HG02885 (cell line): ENCODE measurements at regions not wholly inside any gene's neighbourhood (a gene's known extent, or its start where the extent isn't known, plus 50 kb on each side); places are given as distances from the start of the nearest gene placed in this dataset.
"Not testable (repeated sequence)": the region's sequence is repeated elsewhere in the genome, so short reads cannot be mapped to it uniquely, and the experiment has no call there.

ENCODE experiments used
- ATAC-seq: cut with Tn5 transposase; IDR thresholded peaks from one replicate; pipeline ENCODE4 v1.9.1; 2021; ENCODE audit warnings: mild to moderate bottlenecking; ENCODE audit not compliant: unreplicated experiment, poor library complexity

DNA sequence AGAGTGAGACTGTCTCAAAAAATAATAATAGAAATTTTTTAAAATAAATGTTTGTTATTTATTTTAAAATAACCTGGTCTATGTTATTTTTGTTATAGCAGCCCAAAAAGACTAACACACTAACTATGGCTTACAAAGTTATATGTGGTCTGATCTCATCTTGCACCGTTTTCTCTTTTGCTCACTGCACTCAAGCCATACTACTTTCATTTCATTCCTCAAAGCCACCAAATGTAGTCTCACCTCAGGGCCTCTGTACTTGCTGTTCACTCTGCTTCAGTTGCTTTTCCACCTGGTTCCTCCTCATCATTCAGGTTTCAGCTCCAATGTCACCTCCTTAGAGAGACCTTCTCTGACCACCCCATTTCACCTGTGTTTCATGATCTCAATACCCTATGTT is 55.2 kb upstream of the MDM1 start:
- no peak for ATAC-seq

DNA sequence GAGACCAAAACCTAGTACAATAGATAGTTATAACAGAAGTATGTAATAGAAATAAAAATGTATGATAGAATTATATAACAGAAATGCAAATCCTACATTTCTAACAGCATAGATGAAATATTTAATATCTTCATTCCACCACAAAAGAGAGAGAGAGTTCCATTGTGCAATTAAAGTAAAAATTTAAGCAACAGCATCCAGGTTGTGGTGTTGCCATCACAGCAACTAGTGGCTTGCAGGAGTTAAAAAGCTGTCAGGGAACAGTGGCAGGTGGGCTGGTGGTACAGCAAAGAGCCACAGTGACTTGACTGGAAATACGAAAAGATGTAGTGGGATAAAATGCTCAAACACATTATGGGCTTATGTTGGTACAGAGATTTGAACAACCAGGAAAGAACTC is 57.1 kb upstream of the MDM1 start:
- no peak for ATAC-seq

DNA sequence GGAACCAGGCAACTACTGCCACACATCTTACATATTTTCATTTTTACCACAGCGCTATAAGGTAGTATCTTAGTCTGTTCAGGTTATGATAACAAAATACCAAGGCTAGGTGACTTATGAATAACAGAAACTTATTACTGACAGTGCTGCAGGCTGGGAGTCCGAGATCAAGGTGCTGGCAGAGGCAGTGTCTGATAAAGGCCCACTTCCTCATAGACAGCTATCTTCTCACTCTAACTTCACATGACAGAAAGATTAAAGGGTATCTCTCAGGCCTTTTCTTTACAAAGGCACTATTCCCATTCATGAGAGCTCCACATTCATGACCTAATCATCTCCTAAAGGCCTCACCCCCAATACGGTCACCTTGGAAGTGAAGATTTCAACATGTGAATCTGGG is 59.8 kb upstream of the MDM1 start:
- ATAC-seq: no peak

DNA sequence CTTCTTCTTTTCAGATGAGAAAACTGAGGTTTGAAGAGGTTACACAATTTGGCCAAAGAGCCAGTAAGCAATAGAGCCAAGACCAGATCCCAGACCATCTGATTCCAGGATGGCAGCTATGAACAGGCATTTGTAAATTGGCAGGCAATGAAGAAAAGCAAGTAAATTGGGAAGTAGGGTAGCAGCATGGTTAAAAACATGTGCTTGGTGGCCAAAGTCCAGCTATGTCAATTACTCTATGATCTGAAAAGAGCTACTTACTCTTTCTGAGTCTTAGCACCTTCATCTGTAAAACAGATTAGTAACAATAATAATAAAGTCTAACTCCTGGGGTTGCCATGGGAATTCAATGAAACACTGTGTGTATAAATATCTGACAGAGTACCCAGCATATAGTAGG is 60.2 kb upstream of the MDM1 start:
- ATAC-seq: no peak

DNA sequence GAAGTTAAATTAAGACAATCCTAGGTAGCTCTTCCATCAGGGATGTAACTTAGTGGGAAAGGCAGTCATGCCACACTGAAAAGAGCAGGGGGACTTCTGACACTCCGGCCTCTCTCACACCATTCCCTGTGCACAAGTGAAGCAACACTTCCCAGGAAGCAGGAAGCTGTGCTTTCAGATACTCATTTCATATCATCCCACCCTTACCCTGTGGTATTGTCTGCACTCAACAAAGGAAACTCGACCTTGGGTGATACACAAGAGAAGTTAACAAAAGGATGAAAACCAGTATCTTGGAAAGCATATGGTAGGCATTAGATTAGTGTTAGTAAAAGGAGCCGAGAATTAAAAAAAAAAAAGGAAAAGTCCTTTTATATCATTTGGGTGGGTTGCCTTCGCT is 61.3 kb upstream of the MDM1 start:
- ATAC-seq: no peak

DNA sequence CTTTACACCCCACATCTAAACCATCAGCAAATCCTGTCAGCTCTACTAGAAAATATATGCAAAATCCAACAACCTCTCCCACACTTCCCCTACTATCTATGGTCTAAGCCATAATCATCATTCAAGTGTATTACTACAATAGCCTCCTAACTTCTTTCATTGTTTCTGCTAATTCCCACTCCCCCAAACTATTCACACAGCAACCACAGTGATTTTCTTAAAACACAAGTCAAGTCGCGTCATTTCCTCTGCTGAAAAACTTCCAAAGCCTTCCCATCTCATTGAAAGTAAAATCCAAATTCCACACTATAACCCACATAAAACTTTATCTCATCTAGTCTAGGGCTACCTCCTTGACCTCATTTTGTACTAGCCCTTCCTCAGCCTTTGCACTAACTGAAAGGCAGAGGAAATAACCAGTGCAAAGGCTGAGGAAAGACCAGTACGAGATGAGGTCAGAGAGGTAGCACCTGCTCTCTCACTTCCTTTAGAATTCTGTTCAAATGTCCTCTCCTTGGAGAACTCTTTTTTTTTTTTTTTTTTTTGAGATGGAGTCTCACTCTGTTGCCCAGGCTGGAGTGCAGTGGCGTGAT is 65.5 kb upstream of the MDM1 start:
- ATAC-seq: no peak

DNA sequence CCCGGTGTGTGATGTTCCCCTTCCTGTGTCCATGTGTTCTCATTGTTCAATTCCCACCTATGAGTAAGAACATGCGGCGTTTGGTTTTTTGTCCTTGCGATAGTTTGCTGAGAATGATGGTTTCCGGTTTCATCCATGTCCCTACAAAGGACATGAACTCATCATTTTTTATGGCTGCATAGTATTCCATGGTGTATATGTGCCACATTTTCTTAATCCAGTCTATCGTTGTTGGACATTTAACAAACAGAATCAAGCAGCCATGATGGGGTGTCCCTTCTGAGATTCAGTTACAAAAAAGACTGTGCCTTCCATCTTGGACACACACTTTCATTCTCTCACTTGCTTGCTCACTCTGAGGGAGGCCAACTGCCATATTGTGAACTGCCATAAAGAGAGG is 66.5 kb upstream of the MDM1 start:
- not testable (repeated sequence) for ATAC-seq

DNA sequence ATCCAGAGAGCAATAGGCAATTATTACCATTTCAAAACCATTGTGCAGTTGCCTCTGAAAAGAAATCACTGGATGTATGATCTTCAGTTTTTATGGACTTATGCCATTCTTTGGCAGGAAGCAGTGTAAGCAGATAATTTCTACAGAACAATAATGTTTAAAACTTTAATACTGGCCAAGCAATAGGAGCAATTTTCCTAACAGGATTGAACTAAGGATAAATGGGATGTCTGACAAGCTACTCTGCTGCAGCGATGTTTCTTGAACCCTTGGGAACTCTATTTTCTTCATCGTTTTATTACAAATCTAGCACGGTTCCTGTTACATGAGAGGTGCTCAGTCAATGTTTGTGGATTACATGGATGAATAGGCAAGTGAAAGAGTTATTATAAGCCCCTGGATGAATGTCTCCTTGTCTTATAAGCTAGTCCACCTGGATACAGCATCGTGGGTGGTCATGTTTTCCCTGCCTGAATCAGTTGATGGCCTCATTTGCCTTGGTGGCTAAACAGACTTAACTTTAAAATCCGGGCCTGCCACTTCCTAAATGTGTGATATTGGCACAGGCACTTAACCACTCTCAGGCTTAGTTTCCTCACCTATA is 68.2 kb upstream of the MDM1 start:
- no peak for ATAC-seq

DNA sequence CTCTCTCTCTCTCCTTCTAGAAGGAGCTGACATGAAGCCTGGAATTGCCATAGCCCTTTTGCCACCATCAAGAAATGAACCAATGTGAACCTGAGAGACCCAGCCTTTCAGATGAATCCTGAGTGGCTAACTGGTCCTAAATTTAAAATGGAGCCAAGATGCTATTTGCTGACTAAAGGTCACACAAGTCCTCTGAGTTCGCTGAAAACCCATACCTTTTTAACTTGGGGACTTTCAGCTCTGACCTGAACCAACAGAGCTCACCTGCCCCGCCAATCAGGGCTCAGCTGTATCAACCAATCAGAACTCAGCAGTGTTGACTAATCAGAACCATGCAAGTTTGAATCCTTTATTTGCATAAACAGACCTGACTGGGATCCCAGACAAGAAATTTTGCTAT is 70.3 kb upstream of the MDM1 start:
- ATAC-seq: no peak

DNA sequence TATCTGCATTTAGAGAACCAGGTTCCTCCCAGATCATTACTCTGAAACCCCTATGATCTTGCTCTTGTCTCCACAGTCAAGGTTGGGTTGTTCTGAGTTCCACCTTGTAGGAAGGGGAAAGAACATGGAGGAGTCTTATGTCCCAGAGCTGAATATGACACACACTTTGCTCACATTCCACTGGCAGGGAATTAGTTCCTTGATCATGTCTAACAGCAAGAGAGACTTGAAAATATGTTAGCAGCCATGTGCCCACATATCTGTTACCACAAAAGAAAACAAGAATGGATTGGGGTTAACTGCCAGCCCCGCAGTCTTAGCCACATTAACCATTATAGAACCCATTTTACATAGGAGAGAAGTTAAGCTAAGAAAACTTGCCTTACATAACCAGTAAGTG is 71.1 kb upstream of the MDM1 start:
- ATAC-seq: no peak

DNA sequence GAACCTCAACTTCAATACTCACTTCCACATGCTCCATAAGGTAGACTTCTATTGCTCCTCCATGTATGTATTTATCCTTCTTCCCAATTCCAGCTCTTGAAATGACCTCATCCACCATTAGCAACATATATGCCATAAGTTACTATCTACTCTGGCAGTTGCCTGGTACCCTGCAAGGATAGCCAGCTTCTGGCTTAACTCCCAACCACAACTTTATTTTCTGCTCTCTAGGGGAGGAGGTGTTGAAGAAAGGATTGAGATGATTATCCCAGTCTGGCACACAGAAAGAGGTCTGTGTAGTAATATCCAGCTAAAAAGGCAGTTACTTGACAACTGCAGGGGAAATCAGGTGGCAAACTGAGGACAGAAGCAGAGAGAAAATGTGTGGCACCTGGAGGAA is 71.5 kb upstream of the MDM1 start:
- ATAC-seq: no peak

DNA sequence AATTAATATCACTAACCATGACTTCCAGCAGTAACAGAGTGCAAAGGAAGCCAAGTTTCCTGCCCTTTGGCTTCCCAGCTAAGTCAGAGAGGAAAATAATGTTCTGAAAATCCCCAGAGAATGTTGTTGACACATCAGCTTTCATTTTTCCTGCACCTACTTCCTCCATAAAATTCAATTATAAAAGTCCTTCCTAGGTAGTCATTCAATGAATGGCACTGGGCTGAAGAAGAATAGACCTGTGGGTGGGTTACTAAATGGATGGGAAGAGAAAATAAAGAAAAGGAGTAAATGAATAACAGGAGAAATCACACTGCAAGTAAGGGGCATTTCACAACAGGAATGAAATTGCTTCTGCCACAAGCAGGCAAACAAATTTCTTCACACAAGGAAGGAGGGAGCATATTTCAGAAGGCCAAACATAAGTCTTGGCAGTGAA is 73.2 kb upstream of the MDM1 start:
- no peak for ATAC-seq

DNA sequence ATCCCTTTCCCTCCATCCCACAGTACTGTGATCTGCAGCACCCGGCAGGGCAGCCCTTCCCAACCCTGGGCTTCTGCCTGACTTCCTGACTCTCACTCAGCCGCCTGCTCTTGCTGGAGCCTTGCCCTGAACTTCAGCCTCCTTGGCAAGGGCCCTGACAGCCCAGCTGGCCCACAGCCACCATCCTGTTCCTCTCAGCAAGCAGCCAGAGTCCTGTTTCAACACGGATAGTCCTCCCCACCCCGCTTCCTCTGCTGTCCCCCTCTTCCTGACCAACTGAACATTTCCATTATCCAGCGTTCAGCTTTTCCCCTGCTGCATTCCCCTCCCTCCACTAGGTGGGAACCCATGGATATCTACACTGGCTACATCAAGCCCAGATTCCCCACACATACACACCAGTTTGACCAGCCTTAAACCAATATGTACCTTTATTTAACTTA is 74.0 kb upstream of the MDM1 start:
- ATAC-seq: no peak

DNA sequence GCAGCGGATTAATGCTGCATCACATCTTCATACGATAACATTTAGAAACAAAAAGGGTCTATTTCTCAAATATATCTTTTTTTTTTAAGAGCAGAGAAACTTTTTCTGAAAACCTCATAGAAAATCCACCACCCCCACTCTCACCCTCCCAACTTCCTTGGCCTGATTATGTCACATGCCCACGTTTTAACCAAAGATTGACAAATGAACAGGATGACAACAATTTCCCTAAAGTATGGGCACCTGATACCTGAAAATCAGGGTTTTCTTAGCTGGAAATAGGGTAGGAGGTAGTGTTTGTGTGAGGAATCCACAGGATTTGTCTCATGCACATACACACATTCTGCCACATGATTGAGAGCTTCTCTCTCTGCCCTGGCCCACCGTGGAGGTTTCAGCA is 74.7 kb upstream of the MDM1 start:
- no peak for ATAC-seq

DNA sequence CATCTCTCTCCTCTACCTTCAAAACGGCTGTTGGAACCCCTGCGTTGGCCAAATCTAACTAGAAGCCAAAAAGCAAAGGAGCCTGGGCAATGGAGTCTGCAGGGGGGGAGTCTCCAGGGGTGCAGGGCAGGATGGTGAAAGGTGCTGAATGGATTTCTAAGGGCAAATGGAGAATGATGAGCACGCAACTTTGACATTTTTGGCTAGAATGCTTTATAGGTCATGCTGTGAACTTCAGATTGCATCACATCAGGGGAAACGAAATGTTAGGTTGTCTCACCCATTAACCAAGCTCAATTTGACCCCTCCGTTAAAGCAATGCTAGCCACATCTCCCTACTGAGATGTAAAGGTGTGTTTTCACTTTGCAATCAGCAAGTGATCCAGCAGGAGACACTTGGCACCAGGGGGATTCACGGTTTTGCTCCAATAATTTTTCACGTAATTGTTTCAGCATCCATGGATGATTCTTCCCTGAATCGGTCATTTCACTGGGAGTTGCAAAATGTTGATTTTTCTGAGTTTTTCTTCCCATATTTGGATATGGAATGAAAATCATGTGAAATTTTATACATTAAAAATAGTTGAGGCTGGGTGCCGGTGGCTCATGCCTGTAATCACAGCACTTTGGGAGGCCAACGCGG is 78.0 kb upstream of the MDM1 start:
- no peak for ATAC-seq

DNA sequence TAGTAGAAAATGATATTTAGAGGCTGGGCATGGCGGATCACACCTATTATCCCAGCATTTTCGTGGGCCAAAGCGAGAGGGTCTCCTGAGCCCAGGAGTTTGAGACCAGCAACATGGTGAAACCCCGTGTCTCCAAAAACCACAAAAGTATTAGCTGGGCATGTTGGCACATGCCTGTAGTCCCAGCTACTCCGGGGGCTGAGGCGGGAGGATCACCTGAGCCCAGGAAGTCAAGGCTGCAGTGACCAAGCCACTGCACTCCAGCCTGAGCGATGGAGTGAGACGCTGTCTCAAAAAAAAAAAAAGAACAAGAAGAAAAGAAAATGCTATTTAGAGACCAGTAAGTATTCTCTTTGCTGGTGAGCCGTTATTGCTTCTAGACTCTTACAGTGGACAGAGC is 79.2 kb upstream of the MDM1 start:
- ATAC-seq: no peak

DNA sequence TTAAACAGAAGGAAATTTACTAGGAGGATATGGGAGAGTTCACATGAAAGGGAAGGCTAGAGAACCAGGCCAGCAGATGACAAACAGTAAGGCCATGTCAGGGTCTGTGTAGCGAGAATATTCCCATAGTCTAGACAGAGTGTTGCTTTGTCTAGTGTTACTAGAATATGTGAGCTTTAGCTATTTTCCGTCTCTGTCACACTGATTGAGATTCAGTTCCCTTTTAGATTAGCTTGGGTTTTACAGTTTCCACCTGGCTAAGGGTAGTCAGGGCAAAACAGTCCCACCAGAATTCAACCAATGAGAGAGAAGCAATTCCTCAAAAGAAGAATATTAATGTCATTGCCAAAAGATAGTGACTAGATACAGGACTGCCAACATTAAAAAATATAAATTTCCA is 82.8 kb upstream of the MDM1 start:
- ATAC-seq: peak; percentile 53

DNA sequence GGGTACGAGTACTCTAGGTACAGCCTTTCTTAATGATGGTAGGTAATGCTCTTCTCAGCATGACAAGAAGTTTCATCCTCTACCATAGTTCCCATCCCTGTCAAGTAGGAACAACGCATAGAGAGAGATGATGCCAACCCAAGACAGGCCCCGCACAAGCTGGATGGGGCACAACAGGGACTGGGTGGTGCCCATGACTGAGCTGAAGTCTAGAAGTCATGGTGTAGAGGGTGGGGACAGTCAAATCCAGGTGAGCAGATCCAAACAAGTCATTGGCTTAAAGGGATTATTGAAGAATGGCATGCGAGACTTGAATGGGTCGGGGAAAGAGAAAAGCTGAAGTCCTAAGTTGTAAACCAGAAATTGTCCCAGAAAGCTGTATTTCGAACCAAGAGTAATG is 84.2 kb upstream of the MDM1 start:
- ATAC-seq: no peak

DNA sequence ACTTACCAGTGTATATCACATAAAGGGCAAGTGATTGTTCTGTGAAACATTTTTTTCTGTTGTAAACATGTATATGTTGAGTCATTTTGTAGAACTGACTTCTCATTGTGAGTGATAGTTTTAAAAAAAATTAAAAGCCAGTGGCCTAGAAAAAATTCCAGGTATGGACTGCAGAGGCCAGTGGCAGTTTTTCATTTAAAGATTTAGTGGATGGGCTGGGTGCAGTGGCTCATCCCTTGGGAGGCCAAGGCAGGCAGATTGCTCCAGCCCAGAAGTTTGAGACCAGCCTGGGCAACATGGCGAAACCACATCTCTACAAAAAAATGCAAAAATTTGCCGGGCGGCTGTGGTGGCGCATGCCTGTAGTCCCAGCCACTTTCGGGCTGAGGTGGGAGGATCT is 84.7 kb upstream of the MDM1 start:
- no peak for ATAC-seq

DNA sequence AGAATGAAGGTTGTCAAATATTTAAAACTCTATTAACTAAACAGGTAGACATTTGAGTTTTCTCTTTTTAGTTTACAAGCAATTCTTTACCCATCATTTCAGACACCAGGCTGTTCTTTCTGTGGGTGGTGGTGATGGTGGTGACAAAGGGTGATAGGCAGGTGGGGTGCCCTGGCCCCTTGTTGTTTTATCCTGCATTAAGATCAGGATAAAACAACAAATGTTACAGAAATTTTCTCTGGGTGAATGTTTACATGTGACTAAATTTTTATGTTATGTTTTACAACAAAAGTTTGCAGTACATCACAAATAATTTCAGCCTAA is 85.9 kb upstream of the MDM1 start:
- no peak for ATAC-seq

DNA sequence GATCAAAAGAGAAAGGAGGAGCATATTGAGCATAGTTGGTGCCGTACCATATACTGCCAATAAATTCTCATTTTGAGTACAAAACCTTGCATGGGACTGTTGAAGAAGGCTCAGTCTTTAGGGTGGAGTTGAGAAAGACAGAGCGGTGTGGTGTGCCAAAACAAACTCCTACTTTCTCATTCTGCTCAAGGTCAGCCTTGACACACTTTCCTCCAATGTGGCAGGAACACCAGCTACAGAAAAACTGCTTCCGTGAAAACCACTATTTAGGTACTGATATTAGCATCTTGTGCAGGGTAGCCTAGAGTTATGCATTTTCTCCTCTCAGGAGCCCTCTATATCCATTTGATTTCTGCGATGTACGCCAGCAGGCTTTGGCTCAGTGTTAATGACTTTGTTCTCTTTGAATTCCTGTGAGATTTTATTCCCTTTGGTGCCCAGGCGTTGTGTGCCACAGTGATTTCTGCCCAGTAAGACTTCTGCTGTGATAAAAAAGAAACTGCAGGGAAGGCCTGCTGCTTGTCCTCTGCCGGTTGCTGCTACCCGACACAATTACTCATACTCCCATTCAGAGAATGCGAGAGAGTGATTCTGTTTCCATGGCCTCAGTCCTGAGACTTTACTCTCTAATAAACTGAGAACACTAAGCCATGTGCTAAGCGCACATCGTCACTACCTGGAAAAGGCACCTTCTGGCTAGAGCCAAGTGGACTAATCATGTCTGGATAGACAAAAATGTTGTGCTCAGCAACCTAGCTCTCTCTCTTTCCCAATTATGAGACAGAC is 88.3 kb upstream of the MDM1 start:
- no peak for ATAC-seq

DNA sequence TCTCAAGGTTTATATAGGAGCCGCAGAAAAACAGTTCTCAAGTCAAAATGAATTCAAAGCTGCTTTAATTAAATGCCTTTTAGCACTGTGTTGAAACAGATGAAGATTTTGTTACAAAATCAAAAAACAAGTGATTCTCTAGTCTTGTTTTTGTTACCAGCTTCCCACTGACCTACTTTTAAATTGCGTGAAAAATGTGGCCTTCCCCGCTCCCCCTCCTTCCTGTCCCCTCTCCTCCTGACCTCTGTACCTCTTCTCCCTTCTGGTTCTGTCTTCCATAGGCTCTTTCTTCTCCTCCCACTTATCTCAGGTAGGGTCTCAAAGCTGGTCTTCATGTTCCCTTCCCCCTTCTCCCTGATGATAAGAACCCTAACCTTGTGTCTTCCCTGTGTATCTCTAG is 90.0 kb upstream of the MDM1 start:
- ATAC-seq: no peak
